ENCODE measurements at regions not wholly inside any gene's neighbourhood (a gene's known extent, or its start where the extent isn't known, plus 50 kb on each side); places are given as distances from the start of the nearest gene placed in this dataset.
"Not testable (repeated sequence)": the region's sequence is repeated elsewhere in the genome, so short reads cannot be mapped to it uniquely, and the experiment has no call there.

DNA sequence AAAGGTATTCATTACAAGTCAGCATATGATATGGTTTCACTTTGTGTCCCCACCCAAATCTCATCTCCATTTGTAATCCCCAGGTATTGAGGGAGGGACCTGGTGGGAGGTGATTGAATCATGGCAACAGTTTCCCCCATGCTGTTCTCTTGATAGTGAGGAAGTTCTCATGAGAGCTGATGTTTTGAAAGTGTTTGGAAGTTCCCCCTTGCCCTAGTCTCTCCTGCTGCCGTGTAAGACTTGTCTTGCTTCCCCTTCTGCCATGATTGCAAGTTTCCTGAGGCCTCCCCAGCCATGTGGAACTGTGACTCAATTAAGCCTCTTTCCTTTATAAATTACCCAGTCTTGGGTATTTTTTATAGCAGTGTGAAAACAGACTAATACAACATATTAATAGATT, 213.7 kb upstream of the ADRA1D start:
- DNase-seq = not testable (repeated sequence)

DNA sequence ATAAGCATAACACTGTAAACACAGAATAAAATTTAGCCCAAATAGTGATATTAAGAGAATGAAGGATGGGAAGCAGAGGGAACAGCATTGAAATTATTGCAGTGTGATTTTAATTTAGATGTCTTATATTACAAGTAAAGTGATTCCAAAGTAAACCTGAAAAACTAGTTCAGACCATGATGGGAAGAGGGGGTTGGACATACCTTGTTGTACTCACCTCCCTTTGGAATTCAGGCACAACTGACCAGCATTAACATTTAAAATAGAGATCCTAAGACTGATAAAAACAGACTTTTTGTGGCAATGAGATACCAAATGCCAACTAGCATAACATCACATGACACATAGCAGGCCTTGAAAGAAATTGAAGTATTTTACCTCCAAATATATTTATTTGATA, 210.0 kb upstream of the ADRA1D start:
- no peak for DNase-seq

GRCh38 chr20:4457566-4458543, 208.8 kb upstream of the ADRA1D start:
- no peak for DNase-seq

DNA sequence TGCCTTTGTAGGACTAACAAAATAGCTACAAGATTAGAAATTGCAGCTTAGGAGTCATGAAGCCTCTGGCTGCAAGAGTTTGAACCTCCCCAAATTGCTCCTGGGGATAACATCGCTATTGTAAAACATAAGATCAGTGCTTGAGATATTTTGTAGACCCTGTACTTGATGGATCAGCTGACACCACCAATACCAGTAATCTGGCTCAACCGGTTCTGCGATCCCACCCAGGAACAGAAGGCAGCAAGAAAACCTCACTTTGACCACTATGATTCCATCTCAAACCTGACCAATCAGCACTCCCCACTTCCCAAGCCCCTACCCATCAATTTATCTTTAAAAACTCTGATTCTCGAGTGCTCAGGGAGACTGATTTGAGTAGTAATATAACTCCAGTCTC, 206.9 kb upstream of the ADRA1D start:
- no peak for DNase-seq

DNA sequence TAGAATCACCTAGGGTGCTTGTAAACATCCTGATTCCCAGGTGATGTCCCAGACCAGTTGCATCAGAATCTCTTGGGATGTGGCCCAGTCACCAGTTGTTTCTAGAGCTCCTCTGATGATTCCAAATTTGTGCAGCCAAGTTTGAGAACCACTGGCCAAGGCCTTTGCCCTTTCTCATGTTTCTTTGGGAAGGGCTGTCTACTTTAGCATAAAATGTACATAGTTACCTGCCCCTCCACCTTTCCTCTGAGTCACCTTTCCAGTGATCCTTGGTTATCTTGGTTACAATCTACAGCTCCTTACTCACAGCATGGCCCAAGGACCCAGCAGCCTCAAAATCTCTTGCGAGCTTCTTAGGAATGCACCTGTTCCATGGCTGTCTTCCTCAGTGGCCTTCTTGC, 206.2 kb upstream of the ADRA1D start:
- no peak for DNase-seq

- DNase-seq = no peak
Observed at GRCh38 chr20:4454111-4454510, 205.0 kb upstream of the ADRA1D start.

DNA sequence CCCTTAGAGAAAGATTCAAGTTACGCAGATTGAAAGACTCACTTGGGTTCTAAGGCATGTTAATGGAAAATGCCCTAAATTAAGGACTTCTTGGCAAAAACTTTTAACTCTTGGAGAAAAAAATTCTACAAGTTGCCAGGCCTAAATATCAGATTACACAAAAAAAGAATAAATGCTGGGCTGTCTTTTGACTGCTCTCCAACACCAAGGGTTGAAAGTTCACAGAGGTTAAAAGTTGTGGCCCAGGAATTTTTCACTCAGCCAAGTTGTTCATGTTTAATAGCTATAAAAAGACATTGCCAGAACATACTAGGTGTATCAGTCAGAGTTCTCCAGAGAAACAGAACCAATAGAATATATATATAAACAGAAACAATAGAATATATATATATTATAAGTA, 204.3 kb upstream of the ADRA1D start:
- no peak for DNase-seq

DNA sequence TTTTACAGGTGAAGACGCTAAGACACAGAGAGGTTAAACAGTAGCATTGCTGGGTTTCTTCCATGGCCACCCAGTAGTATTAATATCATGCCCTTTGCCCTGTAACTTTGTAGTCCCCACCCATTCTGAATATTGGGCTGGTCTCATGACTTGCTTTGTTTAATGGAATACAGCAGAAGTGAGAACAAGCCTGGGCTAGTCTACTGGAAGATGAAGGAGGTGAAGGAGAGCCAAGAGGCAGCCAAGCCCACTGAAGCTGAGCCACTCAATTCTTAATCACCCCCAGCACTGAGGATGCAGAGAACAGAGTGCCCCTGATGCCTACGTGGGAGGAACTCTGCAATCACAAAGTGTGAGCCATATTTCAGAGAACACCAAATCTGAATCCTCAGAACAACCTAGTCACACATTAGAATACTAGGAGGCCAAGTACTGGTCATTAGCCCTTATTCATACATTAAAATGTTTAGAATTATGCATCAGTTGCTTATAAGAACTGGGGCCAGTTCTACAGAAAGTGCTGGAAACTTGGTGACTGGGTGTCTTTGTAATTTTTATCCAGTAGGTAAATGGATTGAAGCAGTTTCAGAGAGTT, 202.5 kb upstream of the ADRA1D start:
- DNase-seq = no peak

GRCh38 chr20:4449957-4450715, 201.0 kb upstream of the ADRA1D start:
- DNase-seq = no peak

GRCh38 chr20:4445784-4446183, 196.7 kb upstream of the ADRA1D start:
- no peak for DNase-seq

- DNase-seq = no peak
Observed at GRCh38 chr20:4445331-4445730, 196.2 kb upstream of the ADRA1D start.

DNA sequence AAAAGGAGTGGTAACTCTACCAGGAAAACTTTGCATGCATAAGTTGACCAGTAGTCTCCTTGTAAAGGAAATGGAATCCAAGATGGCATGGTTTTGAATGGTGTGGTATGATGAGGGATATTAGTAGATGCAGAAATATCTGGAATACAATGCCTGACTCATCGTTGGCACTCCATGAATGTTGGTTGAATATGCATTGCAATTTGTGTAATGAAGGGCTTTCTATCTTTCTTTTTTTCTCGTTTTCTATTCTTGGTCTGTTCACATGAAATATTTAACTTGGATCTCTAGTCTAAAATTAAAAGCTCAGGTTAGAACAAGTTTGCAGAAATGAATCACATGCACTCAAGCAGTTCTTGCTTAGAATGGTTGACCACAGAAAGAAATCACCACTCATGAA, 195.3 kb upstream of the ADRA1D start:
- no peak for DNase-seq

DNA sequence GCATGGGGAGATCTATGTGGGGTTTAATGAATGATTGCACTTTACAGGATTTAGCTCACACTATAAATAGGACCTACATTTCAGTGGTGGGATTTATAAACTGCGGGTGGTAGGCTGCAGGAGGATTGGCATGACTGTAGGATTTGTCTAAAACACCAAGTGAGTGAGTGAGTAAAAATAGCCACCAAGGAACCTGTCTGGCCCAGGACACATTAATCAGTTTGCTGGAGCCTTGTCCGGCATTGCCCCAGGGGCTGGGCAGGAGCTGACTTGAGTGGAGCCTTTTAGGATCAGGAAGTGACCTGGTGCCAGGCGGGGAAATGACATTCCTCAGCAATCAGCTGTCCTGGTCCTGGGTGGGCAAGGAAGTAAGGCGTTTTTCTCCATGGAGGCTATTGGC, 193.9 kb upstream of the ADRA1D start:
- DNase-seq = no peak

DNA sequence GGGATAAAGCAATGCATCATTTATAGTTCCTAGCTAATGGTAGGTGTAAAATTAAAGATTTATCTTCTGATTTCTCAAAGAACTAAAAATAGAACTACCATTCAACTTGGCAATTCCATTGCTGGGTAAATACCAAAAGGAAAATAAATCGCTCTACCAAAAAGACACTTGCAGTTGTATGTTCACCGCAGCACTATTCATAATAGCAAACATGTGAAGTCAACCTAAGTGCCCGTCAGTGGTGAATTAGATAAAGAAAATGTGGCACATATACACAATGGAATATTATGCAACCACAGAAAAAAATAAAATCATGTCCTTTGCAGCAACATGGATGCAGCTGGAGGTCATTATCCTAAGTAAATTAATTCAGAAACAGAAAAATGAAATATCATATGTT, 192.8 kb upstream of the ADRA1D start:
- DNase-seq = no peak

DNA sequence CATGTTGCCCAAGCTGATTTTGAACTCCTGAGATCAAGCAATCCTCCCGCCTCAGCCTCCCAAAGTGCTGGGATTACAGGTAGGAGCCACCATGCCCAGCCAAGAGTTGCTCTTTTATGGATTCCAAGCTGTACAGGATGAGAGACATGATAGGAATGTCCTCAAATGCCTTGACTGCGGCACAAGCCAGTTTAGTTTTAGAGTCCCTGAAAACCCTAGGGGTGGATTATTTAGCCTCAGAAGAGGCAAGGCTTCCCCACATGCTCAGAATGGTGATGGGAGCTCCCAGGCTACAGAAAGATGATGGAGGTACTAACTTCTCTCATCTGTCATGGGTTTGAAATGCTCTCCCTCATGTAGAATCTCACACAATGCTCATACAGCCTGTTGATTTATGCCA, 192.1 kb upstream of the ADRA1D start:
- no peak for DNase-seq

DNA sequence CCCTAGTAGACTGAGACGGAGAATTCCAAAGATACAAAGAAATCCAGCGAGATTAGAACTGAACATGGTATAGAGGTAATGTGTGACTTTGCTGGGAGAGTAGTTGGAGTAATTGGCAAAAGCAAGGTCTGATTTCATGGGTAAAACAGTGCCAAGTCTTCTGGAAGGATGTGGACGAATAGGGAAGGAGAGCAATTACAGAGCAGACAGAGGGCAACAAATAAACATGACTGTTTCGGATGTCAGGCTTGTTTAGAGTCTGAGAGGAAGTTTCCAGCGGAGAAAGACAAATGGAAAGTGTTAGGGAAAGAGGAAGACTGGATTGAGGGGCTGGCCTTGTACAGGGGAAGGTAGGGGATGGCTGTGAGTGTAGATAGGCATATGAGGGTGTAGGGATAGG, 190.4 kb upstream of the ADRA1D start:
- DNase-seq = no peak

DNA sequence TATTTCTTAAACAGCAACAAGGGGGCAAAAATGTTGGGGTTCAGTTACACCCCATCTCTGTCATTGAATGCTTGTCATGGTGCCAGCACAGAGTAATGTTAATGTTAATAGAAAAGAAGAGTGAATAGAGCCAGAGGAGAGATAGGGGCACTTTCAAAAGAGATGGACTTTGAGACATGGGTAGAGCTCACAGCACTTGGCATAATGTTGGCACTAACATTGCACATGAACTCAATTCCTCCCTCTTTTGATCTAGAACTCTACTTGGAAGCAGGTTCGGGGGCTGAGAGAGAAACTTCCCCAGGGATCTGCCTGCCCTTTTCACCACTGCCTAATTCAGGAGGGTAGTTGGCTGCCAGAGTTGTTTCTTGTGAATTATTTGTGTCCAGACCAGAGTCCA, 188.0 kb upstream of the ADRA1D start:
- DNase-seq = no peak

- DNase-seq = no peak
Observed at GRCh38 chr20:4435671-4436455, 186.8 kb upstream of the ADRA1D start.

DNA sequence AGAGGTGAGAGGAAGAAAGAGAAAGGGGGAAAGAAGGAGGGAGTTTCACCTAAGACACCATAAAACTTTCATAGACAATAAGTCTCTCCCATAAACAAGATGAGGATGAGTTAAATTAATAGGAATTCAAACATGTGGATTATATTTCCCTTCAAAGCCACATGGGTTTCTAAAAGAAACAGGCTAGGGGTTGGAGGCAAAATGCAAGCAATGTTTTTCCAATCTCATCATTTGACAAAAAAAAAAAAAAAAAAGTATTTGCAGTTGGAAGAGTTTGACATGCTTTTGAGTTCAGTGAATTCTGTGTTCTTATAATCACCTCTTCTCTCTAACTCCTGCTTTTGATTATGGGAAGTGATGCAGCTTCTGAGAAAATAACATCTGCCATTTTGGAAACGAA, 186.1 kb upstream of the ADRA1D start:
- no peak for DNase-seq

GRCh38 chr20:4434681-4435080, 185.6 kb upstream of the ADRA1D start:
- no peak for DNase-seq

DNA sequence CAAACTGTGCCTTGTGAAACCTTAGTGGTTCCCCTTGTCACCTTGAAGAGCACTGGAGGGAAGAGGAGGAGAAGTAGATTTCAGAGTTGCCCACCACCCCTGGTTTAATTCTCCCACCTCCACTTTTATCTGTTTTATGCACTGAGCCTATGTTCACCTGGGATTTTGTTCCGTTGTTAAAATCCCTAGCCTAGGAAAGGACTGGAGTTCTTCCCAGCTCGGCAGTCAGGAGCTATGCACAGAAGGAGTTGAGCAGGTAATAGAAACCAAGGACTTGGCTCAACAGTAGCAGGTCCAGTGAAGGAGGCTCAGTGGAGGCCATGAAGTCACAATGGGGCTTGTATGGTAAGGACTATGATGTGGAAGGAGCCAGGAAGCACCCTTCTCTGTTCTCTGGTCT, 182.4 kb upstream of the ADRA1D start:
- no peak for DNase-seq

DNA sequence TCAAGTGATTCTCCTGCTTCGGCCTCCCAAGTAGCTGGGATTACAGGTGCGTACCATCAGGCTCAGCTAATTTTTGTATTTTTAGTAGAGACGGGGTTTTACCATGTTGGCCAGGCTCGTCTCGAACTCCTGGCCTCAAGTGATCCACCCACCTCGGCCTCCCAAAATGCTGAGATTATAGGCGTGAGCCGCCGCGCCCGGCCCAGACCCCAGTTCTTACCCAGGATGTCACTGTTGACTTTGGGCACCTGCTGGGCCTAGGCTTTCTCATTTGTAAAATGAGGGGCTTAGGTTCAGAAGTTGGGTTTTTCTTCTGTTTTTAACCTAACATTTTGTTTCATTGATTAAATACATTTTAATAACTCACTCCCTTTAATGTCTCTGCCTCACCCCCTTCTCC, 181.7 kb upstream of the ADRA1D start:
- DNase-seq = not testable (repeated sequence)

Data from stimulated activated CD4-positive, alpha-beta T cell treated with anti-CD3 and anti-CD28 coated beads, Interleukin-1b, Interleukin-23, amount 100 ng/mL, for 48 hours (primary cell).